ENCODE measurements at regions not wholly inside any gene's neighbourhood (a gene's known extent, or its start where the extent isn't known, plus 50 kb on each side); places are given as distances from the start of the nearest gene placed in this dataset.

GRCh38 chr4:129474698-129475097 lies 378.7 kb downstream of the C4orf33 start:
- Histone ChIP-seq H3K79me2 (ENCODE audit: control insufficient read depth, insufficient read depth, low read length) (no peaks in the 10 kb centered on the region), H3K4me3 (ENCODE audit: control insufficient read depth in 2 of 3, extremely low read depth in 1 of 3, insufficient read depth in 2 of 3, low read depth in 1 of 3, low read length in 3 of 3) (no peak overlapping the region), H3K27me3 (ENCODE audit: control insufficient read depth, extremely low read depth, insufficient read depth, low read length) (no peaks in the 10 kb centered on the region), H4K20me1 (ENCODE audit: control insufficient read depth, extremely low read depth, insufficient read depth, low read length) (no peaks in the 10 kb centered on the region), H3K4me2 (ENCODE audit: control insufficient read depth, extremely low read depth, insufficient read depth, low read depth, low read length) (no peak overlapping the region), H3K9me1 (ENCODE audit: control insufficient read depth, extremely low read depth, insufficient read depth, low read length) (no peaks in the 10 kb centered on the region), H3K36me3 (ENCODE audit: control insufficient read depth in 2 of 2, extremely low read depth in 1 of 2, insufficient read depth in 2 of 2, low read length in 2 of 2) (no peaks in the 10 kb centered on the region), H3K4me1 (ENCODE audit: control insufficient read depth, extremely low read depth, insufficient read depth, low read length) (no peaks in the 10 kb centered on the region), H3K27ac (ENCODE audit: control insufficient read depth, insufficient read depth, low read length) (no peak overlapping the region), H3K9me3 (ENCODE audit: control insufficient read depth, low read depth, low read length) (no peaks in the 10 kb centered on the region), H3K9ac (ENCODE audit: control insufficient read depth, extremely low read depth, insufficient read depth, low read length) (no peak overlapping the region), H2AFZ (ENCODE audit: control insufficient read depth, low read length) (no peak overlapping the region)
- no peak for TF ChIP-seq CTCF (optimal IDR thresholded peaks at IDR 0.05 in 1 of 3, IDR thresholded peaks at IDR 0.05 in 1 of 3, conservative IDR thresholded peaks at IDR 0.05 in 1 of 3; ENCODE audit: extremely low read depth in 1 of 3, insufficient read depth in 2 of 3, low read length in 3 of 3)
- TF ChIP-seq EZH2 (IDR thresholded peaks at IDR 0.05; ENCODE audit: low read length): no peak
- no peak for DNase-seq (ENCODE audit: low read depth, low spot score)
- FAIRE-seq: no peak
- dilution Hi-C loops (cut with MboI; ENCODE audit: extremely low pct_ligation_motif_present, low sequenced_read_pairs): no loop called here

- H3K36me3 ChIP-seq (ENCODE audit: control insufficient read depth in 2 of 2, extremely low read depth in 1 of 2, insufficient read depth in 2 of 2, low read length in 2 of 2): no peaks in the 10 kb centered on the region
- no peak for DNase-seq (ENCODE audit: low read depth, low spot score)
- H3K4me2 ChIP-seq (ENCODE audit: control insufficient read depth, extremely low read depth, insufficient read depth, low read depth, low read length): no peak overlapping the region
- H3K9me3 ChIP-seq (ENCODE audit: control insufficient read depth, low read depth, low read length): no peaks in the 10 kb centered on the region
- H3K79me2 ChIP-seq (ENCODE audit: control insufficient read depth, insufficient read depth, low read length): no peaks in the 10 kb centered on the region
- no peaks in the 10 kb centered on the region for H3K27me3 ChIP-seq (ENCODE audit: control insufficient read depth, extremely low read depth, insufficient read depth, low read length)
- H3K27ac ChIP-seq (ENCODE audit: control insufficient read depth, insufficient read depth, low read length): no peak overlapping the region
- no peaks in the 10 kb centered on the region for H3K9me1 ChIP-seq (ENCODE audit: control insufficient read depth, extremely low read depth, insufficient read depth, low read length)
- dilution Hi-C loops (cut with MboI; ENCODE audit: extremely low pct_ligation_motif_present, low sequenced_read_pairs): no loop called here
- H2AFZ ChIP-seq (ENCODE audit: control insufficient read depth, low read length): no peak overlapping the region
- no peaks in the 10 kb centered on the region for H4K20me1 ChIP-seq (ENCODE audit: control insufficient read depth, extremely low read depth, insufficient read depth, low read length)
- no peak overlapping the region for H3K4me3 ChIP-seq (ENCODE audit: control insufficient read depth in 2 of 3, extremely low read depth in 1 of 3, insufficient read depth in 2 of 3, low read depth in 1 of 3, low read length in 3 of 3)
- H3K4me1 ChIP-seq (ENCODE audit: control insufficient read depth, extremely low read depth, insufficient read depth, low read length): no peaks in the 10 kb centered on the region
- TF ChIP-seq CTCF (optimal IDR thresholded peaks at IDR 0.05 in 1 of 3, IDR thresholded peaks at IDR 0.05 in 1 of 3, conservative IDR thresholded peaks at IDR 0.05 in 1 of 3; ENCODE audit: extremely low read depth in 1 of 3, insufficient read depth in 2 of 3, low read length in 3 of 3): no peak
- no peak for TF ChIP-seq EZH2 (IDR thresholded peaks at IDR 0.05; ENCODE audit: low read length)
- H3K9ac ChIP-seq (ENCODE audit: control insufficient read depth, extremely low read depth, insufficient read depth, low read length): no peak overlapping the region
- FAIRE-seq: no peak
These were observed 385.2 kb downstream of the C4orf33 start for GRCh38 chr4:129481107-129481506.
